ENCODE measurements at regions not wholly inside any gene's neighbourhood (a gene's known extent, or its start where the extent isn't known, plus 50 kb on each side); places are given as distances from the start of the nearest gene placed in this dataset.

DNA sequence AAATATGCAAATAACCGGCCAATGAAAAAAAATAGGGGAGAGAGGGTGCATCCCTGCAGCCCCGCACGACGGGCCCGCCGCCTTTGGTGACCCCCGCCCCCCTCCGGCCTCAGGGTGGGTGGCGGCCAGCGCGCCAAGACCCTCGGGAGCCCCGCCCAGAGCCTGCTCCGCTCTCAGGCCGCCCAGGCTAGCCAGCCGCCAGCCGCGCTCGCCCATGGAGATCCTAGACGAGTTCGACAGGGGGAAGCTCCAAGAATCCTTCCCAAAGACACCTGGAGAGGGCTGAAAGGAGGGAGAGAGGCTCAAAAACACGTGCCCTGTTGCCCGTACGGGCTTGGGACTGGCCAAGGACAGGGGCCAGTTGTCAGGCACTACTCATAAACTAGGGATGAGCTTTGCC, 434.0 kb downstream of the NR2F2 start:
- TF ChIP-seq, protein P1, sequence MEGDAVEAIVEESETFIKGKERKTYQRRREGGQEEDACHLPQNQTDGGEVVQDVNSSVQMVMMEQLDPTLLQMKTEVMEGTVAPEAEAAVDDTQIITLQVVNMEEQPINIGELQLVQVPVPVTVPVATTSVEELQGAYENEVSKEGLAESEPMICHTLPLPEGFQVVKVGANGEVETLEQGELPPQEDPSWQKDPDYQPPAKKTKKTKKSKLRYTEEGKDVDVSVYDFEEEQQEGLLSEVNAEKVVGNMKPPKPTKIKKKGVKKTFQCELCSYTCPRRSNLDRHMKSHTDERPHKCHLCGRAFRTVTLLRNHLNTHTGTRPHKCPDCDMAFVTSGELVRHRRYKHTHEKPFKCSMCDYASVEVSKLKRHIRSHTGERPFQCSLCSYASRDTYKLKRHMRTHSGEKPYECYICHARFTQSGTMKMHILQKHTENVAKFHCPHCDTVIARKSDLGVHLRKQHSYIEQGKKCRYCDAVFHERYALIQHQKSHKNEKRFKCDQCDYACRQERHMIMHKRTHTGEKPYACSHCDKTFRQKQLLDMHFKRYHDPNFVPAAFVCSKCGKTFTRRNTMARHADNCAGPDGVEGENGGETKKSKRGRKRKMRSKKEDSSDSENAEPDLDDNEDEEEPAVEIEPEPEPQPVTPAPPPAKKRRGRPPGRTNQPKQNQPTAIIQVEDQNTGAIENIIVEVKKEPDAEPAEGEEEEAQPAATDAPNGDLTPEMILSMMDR (IDR thresholded peaks at IDR 0.05; ENCODE audit: low read depth, low read length): no peak
- no peak for DNase-seq (ENCODE audit: extremely low read depth, low read depth)

DNA sequence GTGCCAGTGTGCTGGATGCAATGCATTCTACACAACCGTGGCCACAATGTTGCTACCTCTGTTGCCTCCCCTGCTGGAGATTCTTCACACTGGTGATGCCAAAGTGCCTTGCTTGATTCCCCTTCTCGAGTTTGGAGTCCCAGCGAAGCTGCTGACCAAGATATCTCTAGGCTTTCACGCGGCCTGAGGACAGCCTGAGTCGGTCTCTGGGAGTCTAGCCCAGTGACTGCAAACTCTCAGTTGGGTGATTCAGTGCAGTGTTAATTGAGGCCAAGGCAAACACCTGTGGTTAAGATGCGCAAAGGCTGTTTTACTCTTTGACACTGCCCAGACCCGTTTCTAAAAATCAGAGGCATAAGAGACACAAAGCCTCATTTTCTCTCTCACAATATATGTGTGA, 434.4 kb downstream of the NR2F2 start:
- TF ChIP-seq, protein P1 (IDR thresholded peaks at IDR 0.05; ENCODE audit: low read depth, low read length): no peak
- DNase-seq (ENCODE audit: extremely low read depth, low read depth): no peak

DNA sequence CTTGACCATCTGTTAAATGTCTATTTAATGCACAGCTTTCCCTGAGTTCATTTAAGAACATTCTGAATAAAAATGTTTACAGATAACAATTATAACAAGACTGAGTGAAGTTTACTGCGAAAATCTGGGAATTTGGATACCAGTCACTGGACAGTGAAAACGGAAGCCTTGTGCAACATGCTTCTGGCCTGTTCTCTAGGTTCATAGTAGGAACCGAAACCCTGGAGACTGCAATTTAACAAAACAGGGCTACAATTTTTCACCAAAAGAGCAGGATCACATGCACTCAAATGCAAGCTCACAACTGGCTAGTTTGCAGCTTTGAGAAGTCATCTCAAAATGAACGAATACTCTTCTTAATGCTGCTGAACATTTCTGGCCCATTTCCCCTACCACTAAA, 435.9 kb downstream of the NR2F2 start:
- TF ChIP-seq, protein P1 (IDR thresholded peaks at IDR 0.05; ENCODE audit: low read depth, low read length): no peak
- DNase-seq (ENCODE audit: extremely low read depth, low read depth): no peak

DNA sequence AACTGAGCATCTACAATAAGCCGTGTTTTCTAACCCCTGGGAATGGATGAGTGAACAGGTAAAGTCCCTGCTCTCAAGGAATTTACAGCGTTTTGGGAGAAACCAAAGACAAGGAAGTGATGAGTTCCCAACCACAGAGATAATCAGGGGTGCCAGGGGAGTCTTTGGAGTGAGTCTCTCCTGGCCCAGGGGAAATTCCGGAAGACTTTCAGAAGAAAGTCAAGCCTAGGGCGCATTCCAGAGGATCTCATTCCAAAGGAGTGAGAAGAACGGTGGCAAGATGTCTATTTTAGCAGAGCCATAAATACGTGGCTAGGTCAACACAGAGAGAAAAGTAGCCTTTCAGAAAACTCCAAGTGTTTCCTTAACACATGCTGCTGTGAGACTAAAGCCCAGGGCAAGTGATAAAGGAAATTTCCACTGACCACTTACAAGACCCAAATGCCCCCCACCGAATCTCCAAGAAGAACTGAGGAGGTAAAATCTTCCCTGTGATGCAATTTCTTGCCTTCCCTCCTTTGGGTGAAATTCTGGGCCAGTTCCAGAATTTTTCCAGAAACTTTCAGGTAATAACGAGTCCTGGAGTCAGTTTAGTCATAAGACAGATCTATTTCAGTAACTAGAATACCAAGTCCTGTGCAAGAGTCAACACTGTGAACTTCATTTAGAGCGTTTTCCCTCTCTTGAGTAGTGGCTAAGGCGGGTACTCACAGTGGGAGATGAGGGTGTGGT, 437.4 kb downstream of the NR2F2 start:
- no peak for DNase-seq (ENCODE audit: extremely low read depth, low read depth)
- TF ChIP-seq, protein P1 (IDR thresholded peaks at IDR 0.05; ENCODE audit: low read depth, low read length): no peak

DNA sequence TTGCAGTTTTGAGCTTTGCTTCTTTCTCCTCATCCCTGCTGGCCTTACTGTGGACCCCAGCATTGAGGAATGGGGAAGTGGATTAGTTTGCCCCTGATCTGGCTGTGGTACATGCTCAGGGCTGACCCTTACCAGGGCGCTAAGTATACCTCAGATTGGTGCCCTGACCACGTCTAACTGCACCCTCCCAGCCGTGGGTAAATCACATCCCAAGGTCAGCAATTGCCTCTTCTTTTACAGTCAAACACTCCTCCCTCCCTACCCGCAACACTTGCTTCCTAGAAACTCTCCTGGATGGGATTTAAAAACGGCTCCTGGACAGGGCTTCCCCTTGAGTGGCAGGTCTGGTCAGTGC, 437.9 kb downstream of the NR2F2 start:
- DNase-seq (ENCODE audit: extremely low read depth, low read depth): no peak
- TF ChIP-seq, protein P1 (IDR thresholded peaks at IDR 0.05; ENCODE audit: low read depth, low read length): no peak

DNA sequence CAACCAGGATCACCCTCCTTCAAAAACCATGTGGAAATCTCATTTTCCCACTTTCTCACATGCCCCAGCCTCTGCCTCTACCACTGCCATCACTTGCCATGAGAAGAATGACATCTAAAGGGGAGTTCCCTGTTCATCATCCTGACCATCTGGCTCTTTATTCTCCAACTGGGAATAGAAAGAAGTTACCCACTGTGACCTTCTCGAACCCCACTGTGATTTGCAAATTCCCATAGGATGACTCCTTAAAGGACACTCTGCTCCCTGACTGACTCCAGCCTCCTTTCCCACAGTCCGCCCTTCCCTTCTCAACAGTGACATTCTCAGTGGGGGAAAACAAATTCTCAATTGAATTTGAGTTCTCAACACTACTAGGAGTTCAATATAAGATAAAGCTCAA, 440.5 kb downstream of the NR2F2 start:
- no peak for DNase-seq (ENCODE audit: extremely low read depth, low read depth)
- TF ChIP-seq, protein P1 (IDR thresholded peaks at IDR 0.05; ENCODE audit: low read depth, low read length): no peak

DNA sequence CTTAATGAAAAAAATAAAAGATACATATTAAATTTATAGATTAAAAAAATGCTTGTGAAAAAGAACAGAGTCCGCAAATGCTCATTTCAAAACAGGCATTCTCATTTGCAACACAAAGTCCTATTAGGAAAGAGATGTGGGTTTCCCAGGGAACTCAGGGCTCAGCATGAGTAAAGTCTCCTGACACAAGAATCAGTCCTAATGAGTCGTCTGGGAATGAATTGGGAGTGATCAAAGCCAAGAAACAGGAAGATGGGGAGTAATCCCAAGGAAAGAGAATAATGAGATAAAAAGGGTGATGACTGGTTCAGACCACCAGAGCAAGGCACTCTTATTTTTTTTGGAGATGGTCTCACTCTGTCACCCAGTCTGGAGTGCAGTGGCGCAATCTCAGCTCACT, 443.7 kb downstream of the NR2F2 start:
- TF ChIP-seq, protein P1 (IDR thresholded peaks at IDR 0.05; ENCODE audit: low read depth, low read length): no peak
- no peak for DNase-seq (ENCODE audit: extremely low read depth, low read depth)

Measured in AG09319 (cell line).